HG03135 (cell line): ENCODE measurements at regions not wholly inside any gene's neighbourhood (a gene's known extent, or its start where the extent isn't known, plus 50 kb on each side); places are given as distances from the start of the nearest gene placed in this dataset.
"Not testable (repeated sequence)": the region's sequence is repeated elsewhere in the genome, so short reads cannot be mapped to it uniquely, and the experiment has no call there.

ENCODE experiments used
- ATAC-seq: cut with Tn5 transposase; IDR thresholded peaks from one replicate; pipeline ENCODE4 v1.9.1; 2021; ENCODE audit warnings: mild to moderate bottlenecking, moderate library complexity; ENCODE audit not compliant: unreplicated experiment

GRCh38 chr12:124654666-124655047 lies 87.2 kb upstream of the NCOR2 start:
- no peak for ATAC-seq

- ATAC-seq = no peak
These were observed 85.9 kb upstream of the NCOR2 start for GRCh38 chr12:124653169-124653931.

- no peak for ATAC-seq
These were observed 85.2 kb upstream of the NCOR2 start for GRCh38 chr12:124652661-124653060.

GRCh38 chr12:124651516-124652273 lies 84.3 kb upstream of the NCOR2 start:
- no peak for ATAC-seq

GRCh38 chr12:124650912-124651311 lies 83.5 kb upstream of the NCOR2 start:
- no peak for ATAC-seq

- ATAC-seq = no peak
These were observed 81.4 kb upstream of the NCOR2 start for GRCh38 chr12:124648710-124649384.

GRCh38 chr12:124647316-124647715 lies 79.9 kb upstream of the NCOR2 start:
- no peak for ATAC-seq

GRCh38 chr12:124646385-124647230 lies 79.2 kb upstream of the NCOR2 start:
- no peak for ATAC-seq

- no peak for ATAC-seq
These were observed 78.3 kb upstream of the NCOR2 start for GRCh38 chr12:124645530-124646244.

GRCh38 chr12:124643768-124644167 lies 76.4 kb upstream of the NCOR2 start:
- ATAC-seq = not testable (repeated sequence)

- no peak for ATAC-seq
These were observed 74.7 kb upstream of the NCOR2 start for GRCh38 chr12:124642105-124642504.

- ATAC-seq = no peak
These were observed 74.2 kb upstream of the NCOR2 start for GRCh38 chr12:124641591-124641990.

GRCh38 chr12:124640056-124640455 lies 72.6 kb upstream of the NCOR2 start:
- ATAC-seq = no peak

GRCh38 chr12:124639122-124639806 lies 71.9 kb upstream of the NCOR2 start:
- no peak for ATAC-seq

GRCh38 chr12:124637581-124637981 lies 70.2 kb upstream of the NCOR2 start:
- ATAC-seq = no peak

GRCh38 chr12:124637163-124637562 lies 69.8 kb upstream of the NCOR2 start:
- ATAC-seq = no peak

- ATAC-seq = no peak
These were observed 68.9 kb upstream of the NCOR2 start for GRCh38 chr12:124636138-124636978.

- ATAC-seq = no peak
These were observed 67.9 kb upstream of the NCOR2 start for GRCh38 chr12:124635316-124635715.
